ENCODE measurements at regions not wholly inside any gene's neighbourhood (a gene's known extent, or its start where the extent isn't known, plus 50 kb on each side); places are given as distances from the start of the nearest gene placed in this dataset.

GRCh38 chr5:67311208-67311607, 114.6 kb upstream of the CD180 start:
- POLR2A ChIA-PET: no interaction called here
- H3K4me2 ChIP-seq (ENCODE audit: low read length): no peak overlapping the region

More at GRCh38 chr5:67311208-67311607, 114.6 kb upstream of the CD180 start:
- Histone ChIP-seq H3K27me3 (ENCODE audit: insufficient read depth, low read length) (no peaks in the 10 kb centered on the region), H3K9me2 (ENCODE audit: insufficient read depth) (no peaks in the 10 kb centered on the region), H3K4me1 (ENCODE audit: control insufficient read depth in 1 of 2, insufficient read depth in 2 of 2, low read length in 2 of 2) (0 out of 4 replicates have a peak, but pooled peaks cover 0 to 4% of the 10 kb centered on the region in 2 experiments), H3K4me3 (replicated peaks in 1 of 2; ENCODE audit: low read depth in 1 of 2, low read length in 2 of 2) (no peak overlapping the region), H3K9me3 (ENCODE audit: control insufficient read depth in 1 of 2, insufficient read depth in 1 of 2, low read depth in 1 of 2, low read length in 2 of 2) (no peaks in the 10 kb centered on the region), H3K27ac (ENCODE audit: low read depth, low read length) (no peak overlapping the region), H3K36me3 (ENCODE audit: control insufficient read depth in 1 of 2, insufficient read depth in 2 of 2, low read length in 2 of 2) (no peaks in the 10 kb centered on the region), H2AFZ (ENCODE audit: low read depth, low read length, poor library complexity, severe bottlenecking) (no peak overlapping the region), H3K79me2 (ENCODE audit: insufficient read depth, low read length) (no peaks in the 10 kb centered on the region), H4K20me1 (ENCODE audit: insufficient read depth) (no peaks in the 10 kb centered on the region), H3K9ac (ENCODE audit: low read length) (no peak overlapping the region)
- ChIA-PET RAD21 (ENCODE audit: low non-redundant PET in 1 of 2, low total read pairs in 2 of 2, uncharacterized antibody in 2 of 2, unreplicated experiment in 2 of 2) (no interaction called here), CTCF (interaction anchor here (0.7 kb wide), 1 partner anchor 932 kb away, joined by 3 read pairs; no protein-coding TSS in a partner anchor)
- TF ChIP-seq RAD21 (IDR thresholded peaks at IDR 0.05; ENCODE audit: low read depth) (no peak), REST (IDR thresholded peaks at IDR 0.05; ENCODE audit: low read depth) (no peak), EZH2 (IDR thresholded peaks at IDR 0.05) (no peak)
- intact Hi-C loops (cut with micrococcal nuclease): no loop called here
- DNase-seq (ENCODE audit: low read depth, low spot score) (no peak), ATAC-seq (no peak)
- no TSS peak for BruUV-seq (replicated peaks)
